T-helper 2 cell treated with Interferon-gamma antibody and Interleukin-4, amounts not matched to agents 5 μg/mL and 100 μg/mL, for 36 hours (primary cell): ENCODE measurements at regions not wholly inside any gene's neighbourhood (a gene's known extent, or its start where the extent isn't known, plus 50 kb on each side); places are given as distances from the start of the nearest gene placed in this dataset.
"Not testable (repeated sequence)": the region's sequence is repeated elsewhere in the genome, so short reads cannot be mapped to it uniquely, and the experiment has no call there.

Source experiments
- DNase-seq: peaks from one replicate; pipeline ENCODE4 v3.0.0; 2021; ENCODE audit warnings: low spot score
- H3K27ac Mint-ChIP-seq: one replicate; pipeline ENCODE4 v1.8.0; 2021; ENCODE audit warnings: mild to moderate bottlenecking, mixed read lengths
- H3K27me3 Mint-ChIP-seq: one replicate; pipeline ENCODE4 v1.8.0; 2021; ENCODE audit warnings: low read depth, mixed read lengths
- H3K36me3 Mint-ChIP-seq: one replicate; pipeline ENCODE4 v1.8.0; 2021; ENCODE audit warnings: low read depth, mixed read lengths
- H3K4me1 Mint-ChIP-seq: one replicate; pipeline ENCODE4 v1.8.0; 2021; ENCODE audit warnings: low read depth, mixed read lengths
- H3K4me3 Mint-ChIP-seq: one replicate; pipeline ENCODE4 v1.8.0; 2022; ENCODE audit warnings: mild to moderate bottlenecking, moderate library complexity, mixed read lengths
- H3K9me3 Mint-ChIP-seq: one replicate; pipeline ENCODE4 v1.8.0; 2021; ENCODE audit warnings: mixed read lengths

GRCh38 chr16:79938575-79938974 lies 338.0 kb upstream of the MAF start:
- H3K4me3 Mint-ChIP-seq = no peak overlapping the region
- H3K27me3 Mint-ChIP-seq = peaks cover 11% of the 10 kb centered on the region
- no peaks in the 10 kb centered on the region for H3K36me3 Mint-ChIP-seq
- DNase-seq = no peak
- no peaks in the 10 kb centered on the region for H3K9me3 Mint-ChIP-seq
- H3K4me1 Mint-ChIP-seq = no peaks in the 10 kb centered on the region
- H3K27ac Mint-ChIP-seq = no peak overlapping the region

GRCh38 chr16:79937671-79938070 lies 337.1 kb upstream of the MAF start:
- H3K36me3 Mint-ChIP-seq, H3K9me3 Mint-ChIP-seq, H3K27ac Mint-ChIP-seq: not testable (repeated sequence)

GRCh38 chr16:79933603-79934002 lies 333.1 kb upstream of the MAF start:
- no peaks in the 10 kb centered on the region for H3K36me3 Mint-ChIP-seq
- no peak overlapping the region for H3K27ac Mint-ChIP-seq
- H3K9me3 Mint-ChIP-seq = no peaks in the 10 kb centered on the region
- H3K27me3 Mint-ChIP-seq = peaks cover 8% of the 10 kb centered on the region
- no peaks in the 10 kb centered on the region for H3K4me1 Mint-ChIP-seq
- DNase-seq = no peak
- H3K4me3 Mint-ChIP-seq = no peak overlapping the region

More at GRCh38 chr16:79937671-79938070, 337.1 kb upstream of the MAF start:
- not testable (repeated sequence) for H3K4me3 Mint-ChIP-seq, H3K4me1 Mint-ChIP-seq, DNase-seq
- peaks cover 11% of the 10 kb centered on the region for H3K27me3 Mint-ChIP-seq

- DNase-seq = no peak
- H3K4me3 Mint-ChIP-seq = no peak overlapping the region
- no peaks in the 10 kb centered on the region for H3K4me1 Mint-ChIP-seq
- H3K27ac Mint-ChIP-seq = no peak overlapping the region
- H3K9me3 Mint-ChIP-seq = no peaks in the 10 kb centered on the region
- H3K27me3 Mint-ChIP-seq = peaks cover 4% of the 10 kb centered on the region
- no peaks in the 10 kb centered on the region for H3K36me3 Mint-ChIP-seq
These were observed 332.0 kb upstream of the MAF start for GRCh38 chr16:79932572-79932971.

GRCh38 chr16:79931721-79932120 lies 331.2 kb upstream of the MAF start:
- H3K4me3 Mint-ChIP-seq = no peak overlapping the region
- H3K36me3 Mint-ChIP-seq = no peaks in the 10 kb centered on the region
- no peak overlapping the region for H3K27ac Mint-ChIP-seq
- H3K4me1 Mint-ChIP-seq = no peaks in the 10 kb centered on the region
- peaks cover 4% of the 10 kb centered on the region for H3K27me3 Mint-ChIP-seq
- H3K9me3 Mint-ChIP-seq = no peaks in the 10 kb centered on the region
- DNase-seq = no peak

GRCh38 chr16:79929260-79929965 lies 328.9 kb upstream of the MAF start:
- no peaks in the 10 kb centered on the region for H3K9me3 Mint-ChIP-seq
- no peak for DNase-seq
- H3K27ac Mint-ChIP-seq = no peak overlapping the region
- H3K27me3 Mint-ChIP-seq = no peaks in the 10 kb centered on the region
- H3K4me3 Mint-ChIP-seq = no peak overlapping the region
- H3K36me3 Mint-ChIP-seq = no peaks in the 10 kb centered on the region
- H3K4me1 Mint-ChIP-seq = no peaks in the 10 kb centered on the region

GRCh38 chr16:79928142-79928873 lies 327.8 kb upstream of the MAF start:
- H3K9me3 Mint-ChIP-seq = no peaks in the 10 kb centered on the region
- no peak for DNase-seq
- no peaks in the 10 kb centered on the region for H3K27me3 Mint-ChIP-seq
- no peak overlapping the region for H3K4me3 Mint-ChIP-seq
- no peak overlapping the region for H3K27ac Mint-ChIP-seq
- no peaks in the 10 kb centered on the region for H3K36me3 Mint-ChIP-seq
- no peaks in the 10 kb centered on the region for H3K4me1 Mint-ChIP-seq

- Mint-ChIP-seq H3K27ac (no peak overlapping the region), H3K36me3 (no peaks in the 10 kb centered on the region), H3K27me3 (no peaks in the 10 kb centered on the region), H3K9me3 (no peaks in the 10 kb centered on the region), H3K4me1 (no peaks in the 10 kb centered on the region), H3K4me3 (no peak overlapping the region)
- DNase-seq = no peak
These were observed 326.1 kb upstream of the MAF start for GRCh38 chr16:79926451-79927205.

- Mint-ChIP-seq H3K4me1 (peaks cover 6% of the 10 kb centered on the region), H3K27me3 (peaks cover 8% of the 10 kb centered on the region), H3K4me3 (no peak overlapping the region), H3K9me3 (no peaks in the 10 kb centered on the region), H3K27ac (no peak overlapping the region), H3K36me3 (no peaks in the 10 kb centered on the region)
- DNase-seq = no peak
These were observed 322.9 kb upstream of the MAF start for GRCh38 chr16:79923431-79923830.

GRCh38 chr16:79920685-79921084 lies 320.1 kb upstream of the MAF start:
- H3K4me3 Mint-ChIP-seq = no peak overlapping the region
- no peaks in the 10 kb centered on the region for H3K9me3 Mint-ChIP-seq
- no peaks in the 10 kb centered on the region for H3K36me3 Mint-ChIP-seq
- no peak for DNase-seq
- peaks cover 11% of the 10 kb centered on the region for H3K4me1 Mint-ChIP-seq
- peaks cover 8% of the 10 kb centered on the region for H3K27me3 Mint-ChIP-seq
- H3K27ac Mint-ChIP-seq = no peak overlapping the region

- DNase-seq = no peak
- H3K4me3 Mint-ChIP-seq = no peak overlapping the region
- H3K4me1 Mint-ChIP-seq = peaks cover 12% of the 10 kb centered on the region
- no peak overlapping the region for H3K27ac Mint-ChIP-seq
- H3K9me3 Mint-ChIP-seq = no peaks in the 10 kb centered on the region
- no peaks in the 10 kb centered on the region for H3K36me3 Mint-ChIP-seq
- peaks cover 10% of the 10 kb centered on the region for H3K27me3 Mint-ChIP-seq
These were observed 318.4 kb upstream of the MAF start for GRCh38 chr16:79918916-79919315.

GRCh38 chr16:79915761-79916160 lies 315.2 kb upstream of the MAF start:
- no peak for DNase-seq
- peaks cover 7% of the 10 kb centered on the region for H3K27me3 Mint-ChIP-seq
- no peak overlapping the region for H3K4me3 Mint-ChIP-seq
- no peaks in the 10 kb centered on the region for H3K9me3 Mint-ChIP-seq
- no peaks in the 10 kb centered on the region for H3K36me3 Mint-ChIP-seq
- peaks cover 12% of the 10 kb centered on the region for H3K4me1 Mint-ChIP-seq
- no peak overlapping the region for H3K27ac Mint-ChIP-seq

GRCh38 chr16:79914961-79915720 lies 314.6 kb upstream of the MAF start:
- Mint-ChIP-seq H3K27ac (no peak overlapping the region), H3K27me3 (peaks cover 7% of the 10 kb centered on the region), H3K9me3 (no peaks in the 10 kb centered on the region), H3K4me3 (no peak overlapping the region), H3K4me1 (peaks cover 12% of the 10 kb centered on the region), H3K36me3 (no peaks in the 10 kb centered on the region)
- DNase-seq = no peak
